GM23338 (cell line): ENCODE measurements at regions not wholly inside any gene's neighbourhood (a gene's known extent, or its start where the extent isn't known, plus 50 kb on each side); places are given as distances from the start of the nearest gene placed in this dataset.

Experiments used
- ATAC-seq: fragments of 200-7000 bp; cut with Tn5 transposase; 3 replicates; pipeline ENCODE4 v1.9.1; 2020
- DNase-seq: peaks from one replicate; pipeline ENCODE4 v3.0.0-alpha.2; 2015; ENCODE audit warnings: low spot score
- H2AFZ ChIP-seq: fragments of 200-600 bp; sonication (generic); 2 replicates; pipeline ENCODE4 v1.8.0; 2016; ENCODE audit warnings: antibody characterized with exemption, mild to moderate bottlenecking, moderate library complexity
- H3F3A ChIP-seq: fragments of 200-600 bp; sonication (generic); replicated peaks from 2 replicates; pipeline ENCODE4 v1.8.0; 2017; ENCODE audit warnings: antibody characterized with exemption, mixed run types, low read depth
- H3K27ac ChIP-seq: fragments of 200-600 bp; sonication (generic); 2 replicates; pipeline ENCODE4 v1.6.1; 2016; ENCODE audit warnings: low read depth
- H3K27me3 ChIP-seq: fragments of 200-600 bp; sonication (generic); 2 replicates; pipeline ENCODE4 v1.8.0; 2016; ENCODE audit warnings: mild to moderate bottlenecking, mixed run types, moderate library complexity; ENCODE audit not compliant: insufficient read depth
- H3K36me3 ChIP-seq: fragments of 200-600 bp; sonication (generic); 2 replicates; pipeline ENCODE4 v1.8.0; 2016; ENCODE audit warnings: mild to moderate bottlenecking; ENCODE audit not compliant: insufficient read depth
- H3K4me1 ChIP-seq: fragments of 200-600 bp; sonication (generic); 2 replicates; pipeline ENCODE4 v1.8.0; 2016; ENCODE audit warnings: mild to moderate bottlenecking, moderate library complexity; ENCODE audit not compliant: insufficient read depth
- H3K4me2 ChIP-seq: fragments of 200-600 bp; sonication (generic); 2 replicates; pipeline ENCODE4 v1.7.1; 2017; ENCODE audit warnings: mixed run types
- H3K4me3 ChIP-seq: fragments of 200-600 bp; sonication (generic); 2 replicates; pipeline ENCODE4 v1.6.1; 2016; ENCODE audit warnings: mixed run types
- H3K79me2 ChIP-seq: fragments of 200-600 bp; sonication (generic); replicated peaks from 2 replicates; pipeline ENCODE4 v1.8.0; 2017; ENCODE audit warnings: mild to moderate bottlenecking; ENCODE audit not compliant: insufficient read depth
- H3K9me2 ChIP-seq: fragments of 200-600 bp; sonication (generic); 2 replicates; pipeline ENCODE4 v1.8.0; 2017; ENCODE audit not compliant: insufficient read depth
- H4K20me1 ChIP-seq: fragments of 200-600 bp; sonication (generic); replicated peaks from 2 replicates; pipeline ENCODE4 v1.8.0; 2017; ENCODE audit warnings: mild to moderate bottlenecking; ENCODE audit not compliant: insufficient read depth
- H3K27ac Mint-ChIP-seq: 2 replicates; pipeline ENCODE4 v1.8.0; 2020; ENCODE audit warnings: inconsistent platforms, mild to moderate bottlenecking, moderate library complexity, mixed read lengths
- H3K27me3 Mint-ChIP-seq: 3 replicates; pipeline ENCODE4 v1.8.0; 2022; ENCODE audit warnings: low read depth, mild to moderate bottlenecking, moderate library complexity, mixed read lengths, inconsistent platforms; ENCODE audit not compliant: insufficient read depth, poor library complexity
- H3K36me3 Mint-ChIP-seq: 3 replicates; pipeline ENCODE4 v1.8.0; 2021; ENCODE audit warnings: low read depth, mild to moderate bottlenecking, inconsistent platforms, moderate library complexity, mixed read lengths
- H3K4me1 Mint-ChIP-seq: 3 replicates; pipeline ENCODE4 v1.8.0; 2020; ENCODE audit warnings: mild to moderate bottlenecking, inconsistent platforms, mixed read lengths
- H3K4me3 Mint-ChIP-seq: 3 replicates; pipeline ENCODE4 v1.8.0; 2021; ENCODE audit warnings: moderate library complexity, mild to moderate bottlenecking, inconsistent platforms, mixed read lengths
- H3K9me3 Mint-ChIP-seq: 3 replicates; pipeline ENCODE4 v1.8.0; 2020; ENCODE audit warnings: moderate library complexity, mild to moderate bottlenecking, inconsistent platforms, mixed read lengths
- CREB1 ChIP-seq: fragments of 250-450 bp; sonication (Bioruptor Pico); IDR thresholded peaks from 2 replicates; pipeline ENCODE4 v1.5.0; 2020; ENCODE audit warnings: low read depth, mild to moderate bottlenecking, moderate library complexity
- CTCF ChIP-seq, 2 experiments: fragments of 200-600 bp in 1 of 2; sonication (generic) in 1 of 2; conservative IDR thresholded peaks; 2 replicates each; pipeline versions ENCODE4 v1.5.1 to v1.6.1; 2016 to 2017; ENCODE audit warnings: antibody characterized with exemption in 2 of 2, low read depth in 2 of 2, mild to moderate bottlenecking in 2 of 2, moderate library complexity in 1 of 2
- ETS1 ChIP-seq: IDR thresholded peaks from 2 replicates; pipeline ENCODE4 v1.6.1; 2016; ENCODE audit warnings: antibody characterized with exemption
- EZH2 ChIP-seq: fragments of 200-600 bp; sonication (generic); IDR thresholded peaks from one replicate; pipeline ENCODE4 v1.8.0; 2017; ENCODE audit warnings: antibody characterized with exemption, mild to moderate bottlenecking, low read depth; ENCODE audit not compliant: unreplicated experiment
- EZH2phosphoT487 ChIP-seq: fragments of 200-600 bp; sonication (generic); IDR thresholded peaks from one replicate; pipeline ENCODE4 v1.8.1; 2018; ENCODE audit warnings: antibody characterized with exemption; ENCODE audit not compliant: unreplicated experiment
- JUNB ChIP-seq: IDR thresholded peaks from one replicate; pipeline ENCODE4 v1.6.1; 2016; ENCODE audit warnings: antibody characterized with exemption; ENCODE audit not compliant: unreplicated experiment
- NANOG ChIP-seq: IDR thresholded peaks from 2 replicates; pipeline ENCODE4 v1.6.1; 2016; ENCODE audit warnings: antibody characterized with exemption, borderline replicate concordance
- POLR2AphosphoS5 ChIP-seq: IDR thresholded peaks from 2 replicates; pipeline ENCODE4 v1.6.1; 2016; ENCODE audit warnings: antibody characterized with exemption, low read depth
- REST ChIP-seq: IDR thresholded peaks from one replicate; pipeline ENCODE4 v1.6.1; 2018; ENCODE audit warnings: antibody characterized with exemption; ENCODE audit not compliant: unreplicated experiment
- STAT1 ChIP-seq: IDR thresholded peaks from one replicate; pipeline ENCODE4 v1.6.1; 2016; ENCODE audit warnings: antibody characterized with exemption; ENCODE audit not compliant: unreplicated experiment
- ZNF114 ChIP-seq: fragments of 250-450 bp; sonication (Bioruptor Pico); IDR thresholded peaks from 2 replicates; pipeline ENCODE4 v1.5.0; 2020; ENCODE audit warnings: mild to moderate bottlenecking, moderate library complexity
- ZNF331 ChIP-seq: fragments of 250-450 bp; sonication (Bioruptor Pico); IDR thresholded peaks from 2 replicates; pipeline ENCODE4 v1.5.0; 2020; ENCODE audit warnings: low read depth, mild to moderate bottlenecking, moderate library complexity
- ZNF462 ChIP-seq: fragments of 250-450 bp; sonication (Bioruptor Pico); IDR thresholded peaks from 2 replicates; pipeline ENCODE4 v1.5.0; 2020; ENCODE audit warnings: mild to moderate bottlenecking, moderate library complexity

- no peaks in the 10 kb centered on the region for H3F3A ChIP-seq
- Mint-ChIP-seq H3K9me3 (peaks cover 9% of the 10 kb centered on the region; the same call in 2 of the 3 replicates), H3K36me3 (no peaks in the 10 kb centered on the region; the same call in 2 of the 3 replicates), H3K27ac (no peak overlapping the region), H3K27me3 (peaks cover 3% of the 10 kb centered on the region), H3K4me3 (no peak overlapping the region), H3K4me1 (peaks cover 5% of the 10 kb centered on the region; the same call in 2 of the 3 replicates)
- DNase-seq (no peak), ATAC-seq (no peak)
- TF ChIP-seq EZH2 (no peak), POLR2AphosphoS5 (no peak), CTCF (conservative IDR thresholded peaks at IDR 0.05; ENCODE audit: low read depth in 2 of 2) (no peak), EZH2phosphoT487 (no peak), JUNB (no peak), NANOG (no peak), ZNF114 (CRISPR knock-in tag) (no peak), ZNF331 (CRISPR knock-in tag) (no peak), ETS1 (no peak), ZNF462 (CRISPR knock-in tag) (no peak), STAT1 (no peak), REST (no peak), CREB1 (CRISPR knock-in tag) (no peak)
- no peaks in the 10 kb centered on the region for H3K27me3 ChIP-seq
- no peak overlapping the region for H3K4me2 ChIP-seq
- H3K9me2 ChIP-seq: no peaks in the 10 kb centered on the region
- H3K4me1 ChIP-seq: no peaks in the 10 kb centered on the region
- H2AFZ ChIP-seq: no peak overlapping the region
- no peak overlapping the region for H3K4me3 ChIP-seq
- no peaks in the 10 kb centered on the region for H3K36me3 ChIP-seq
- H3K27ac ChIP-seq: no peak overlapping the region
- H3K79me2 ChIP-seq: no peaks in the 10 kb centered on the region
- H4K20me1 ChIP-seq: no peaks in the 10 kb centered on the region
These were observed 641.1 kb downstream of the MID1IP1 start for GRCh38 chrX:39442332-39442731.
